Globus pallidus (tissue), 1 donor: ENCODE measurements at regions not wholly inside any gene's neighbourhood (a gene's known extent, or its start where the extent isn't known, plus 50 kb on each side); places are given as distances from the start of the nearest gene placed in this dataset.
A peak's percentile ranks its signal among the peaks of the same experiment; 100 is the strongest.

Experiments
- DNase-seq: peaks from one replicate; pipeline ENCODE4 v3.0.0-alpha.2; 2015; ENCODE audit warnings: low spot score

- no peak for DNase-seq
These were observed 240.7 kb downstream of the BMP7 start for GRCh38 chr20:57025666-57026224.

- no peak for DNase-seq
These were observed 238.7 kb downstream of the BMP7 start for GRCh38 chr20:57027777-57028176.

- no peak for DNase-seq
These were observed 235.5 kb downstream of the BMP7 start for GRCh38 chr20:57030611-57031600.

- no peak for DNase-seq
These were observed 234.5 kb downstream of the BMP7 start for GRCh38 chr20:57031867-57032355.

- no peak for DNase-seq
These were observed 233.6 kb downstream of the BMP7 start for GRCh38 chr20:57032847-57033246.

- no peak for DNase-seq
These were observed 232.4 kb downstream of the BMP7 start for GRCh38 chr20:57034001-57034400.

GRCh38 chr20:57037689-57038088, 228.8 kb downstream of the BMP7 start:
- DNase-seq = no peak

GRCh38 chr20:57038608-57039440, 227.6 kb downstream of the BMP7 start:
- no peak for DNase-seq

GRCh38 chr20:57040466-57040865, 226.0 kb downstream of the BMP7 start:
- no peak for DNase-seq

GRCh38 chr20:57040924-57041323, 225.5 kb downstream of the BMP7 start:
- DNase-seq = no peak

- DNase-seq = no peak
These were observed 223.3 kb downstream of the BMP7 start for GRCh38 chr20:57043091-57043490.

- DNase-seq = no peak
These were observed 222.7 kb downstream of the BMP7 start for GRCh38 chr20:57043669-57044268.

- DNase-seq = no peak
These were observed 219.0 kb downstream of the BMP7 start for GRCh38 chr20:57047281-57048026.

GRCh38 chr20:57048027-57048869, 218.2 kb downstream of the BMP7 start:
- DNase-seq = peak; percentile 15

- DNase-seq = no peak
These were observed 217.1 kb downstream of the BMP7 start for GRCh38 chr20:57049296-57049695.

GRCh38 chr20:57051096-57051495, 215.3 kb downstream of the BMP7 start:
- DNase-seq = no peak

GRCh38 chr20:57053067-57053466, 213.4 kb downstream of the BMP7 start:
- no peak for DNase-seq

- no peak for DNase-seq
These were observed 212.5 kb downstream of the BMP7 start for GRCh38 chr20:57053793-57054552.

- DNase-seq = no peak
These were observed 211.1 kb downstream of the BMP7 start for GRCh38 chr20:57055345-57055744.
